Activated CD8-positive, alpha-beta memory T cell treated with anti-CD3 and anti-CD28 coated beads, Interleukin-2, amount 50 U/mL, for 4 hours (primary cell): ENCODE measurements at regions not wholly inside any gene's neighbourhood (a gene's known extent, or its start where the extent isn't known, plus 50 kb on each side); places are given as distances from the start of the nearest gene placed in this dataset.

Experiments
- DNase-seq: peaks from one replicate; pipeline ENCODE4 v3.0.0-alpha.2; 2020

DNA sequence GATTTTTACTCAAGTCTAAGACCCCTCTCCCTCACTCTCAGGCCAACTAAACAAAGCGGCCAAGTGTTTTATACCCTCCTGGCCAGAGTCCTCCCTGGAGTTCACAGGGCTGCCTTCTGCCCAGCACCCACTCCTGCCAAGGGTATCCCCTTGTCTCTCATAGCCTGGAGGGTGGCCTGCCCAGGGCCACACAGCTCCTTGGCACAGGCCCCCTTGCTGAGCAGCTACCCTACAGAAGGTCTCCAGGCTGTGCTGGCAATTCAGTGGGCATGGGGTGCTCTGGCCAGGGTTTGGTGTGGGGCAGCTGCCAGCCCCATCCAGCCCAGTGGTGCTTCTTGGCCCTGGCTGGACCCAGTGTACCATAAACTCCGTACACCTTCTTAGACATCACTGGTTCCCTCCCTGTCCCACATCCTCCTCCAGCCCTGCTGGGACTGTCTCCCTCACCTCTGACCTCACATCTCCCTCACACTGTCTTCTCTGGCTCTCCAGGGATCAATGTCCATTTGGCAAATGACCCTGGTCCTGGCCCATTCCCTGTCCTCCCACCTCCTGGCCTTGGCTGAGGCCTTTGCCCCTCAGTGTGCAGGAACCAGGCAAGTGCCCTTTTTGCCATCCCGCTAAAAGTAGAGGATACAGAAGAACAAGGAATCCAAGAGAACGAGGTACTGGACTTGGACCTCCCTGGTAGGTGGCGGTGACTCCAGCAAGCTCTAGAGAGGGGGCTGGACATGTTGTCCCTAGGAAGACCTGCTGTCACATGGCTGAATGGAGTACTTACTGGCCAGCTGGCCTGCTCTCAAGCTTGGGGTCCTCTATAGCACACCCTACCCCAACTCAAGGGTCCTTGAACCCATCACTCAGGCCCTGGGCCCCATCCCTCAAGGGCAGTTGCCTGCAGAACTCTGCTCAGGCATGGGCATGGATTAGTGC is 50.0 kb upstream of the TRPM1 start:
- no peak for DNase-seq

GRCh38 chr15:31153531-31153930 is 52.0 kb upstream of the TRPM1 start:
- DNase-seq: no peak

GRCh38 chr15:31155151-31155550 is 53.6 kb upstream of the TRPM1 start:
- no peak for DNase-seq

DNA sequence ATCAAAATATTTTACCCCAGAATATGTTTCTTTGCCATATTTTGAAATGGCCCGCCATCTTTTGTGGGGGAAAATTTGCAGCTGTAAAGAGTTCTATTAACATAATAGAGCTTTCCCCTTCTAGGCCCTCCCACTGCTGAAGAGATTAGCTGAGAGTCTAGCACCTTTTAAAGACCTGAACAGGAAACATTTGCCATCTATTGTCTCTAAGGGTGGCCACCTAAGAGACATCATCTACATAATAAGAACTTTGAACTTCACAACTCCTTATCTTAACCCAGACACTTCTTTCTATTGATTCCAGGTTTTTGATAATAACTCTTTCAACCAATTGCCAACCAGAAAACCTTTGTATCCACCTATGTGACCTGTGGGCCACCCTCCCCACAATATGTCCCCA is 54.7 kb upstream of the TRPM1 start:
- DNase-seq: no peak

- DNase-seq: no peak
These were observed 55.3 kb upstream of the TRPM1 start for GRCh38 chr15:31156808-31157207.

GRCh38 chr15:31157644-31158069 is 56.1 kb upstream of the TRPM1 start:
- no peak for DNase-seq

DNA sequence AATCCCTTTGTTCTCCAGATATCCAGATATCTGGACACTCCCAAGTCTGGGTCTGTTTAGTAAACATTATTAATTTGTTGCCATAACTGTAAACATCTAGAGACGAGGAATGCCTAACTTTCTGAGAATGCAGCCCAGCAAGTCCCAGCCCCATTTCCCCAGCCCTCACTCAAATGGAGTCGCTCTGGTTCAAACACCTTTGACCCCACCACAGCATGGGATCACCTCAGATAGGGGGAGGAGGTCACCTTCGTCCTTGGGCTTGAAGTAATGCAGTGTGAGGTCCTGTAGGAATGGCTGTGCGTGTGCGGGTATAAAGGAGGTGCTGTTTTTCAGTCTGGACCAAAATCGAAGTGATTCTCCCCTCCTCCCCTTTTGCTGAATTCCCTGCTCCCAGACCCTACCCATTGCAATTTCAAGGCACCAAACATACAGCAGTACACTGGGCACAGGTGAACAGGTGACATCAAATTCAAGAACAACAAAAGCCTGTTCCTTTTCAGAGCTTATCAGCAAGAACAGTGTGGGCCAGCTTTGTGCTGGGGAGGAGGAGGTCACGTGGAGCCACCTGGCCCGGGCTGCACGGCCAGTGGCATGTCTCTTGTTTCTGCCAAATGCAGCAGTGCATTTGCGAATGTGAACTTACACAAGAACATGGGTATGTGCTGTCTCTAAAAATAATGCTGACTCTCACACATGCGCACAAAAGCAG is 57.5 kb upstream of the TRPM1 start:
- no peak for DNase-seq

- no peak for DNase-seq
These were observed 58.3 kb upstream of the TRPM1 start for GRCh38 chr15:31159837-31160236.

GRCh38 chr15:31160297-31160696 is 58.8 kb upstream of the TRPM1 start:
- no peak for DNase-seq

- no peak for DNase-seq
These were observed 59.4 kb upstream of the TRPM1 start for GRCh38 chr15:31160740-31161495.

- DNase-seq: no peak
These were observed 60.4 kb upstream of the TRPM1 start for GRCh38 chr15:31161951-31162350.

GRCh38 chr15:31162721-31163510 is 61.4 kb upstream of the TRPM1 start:
- no peak for DNase-seq

DNA sequence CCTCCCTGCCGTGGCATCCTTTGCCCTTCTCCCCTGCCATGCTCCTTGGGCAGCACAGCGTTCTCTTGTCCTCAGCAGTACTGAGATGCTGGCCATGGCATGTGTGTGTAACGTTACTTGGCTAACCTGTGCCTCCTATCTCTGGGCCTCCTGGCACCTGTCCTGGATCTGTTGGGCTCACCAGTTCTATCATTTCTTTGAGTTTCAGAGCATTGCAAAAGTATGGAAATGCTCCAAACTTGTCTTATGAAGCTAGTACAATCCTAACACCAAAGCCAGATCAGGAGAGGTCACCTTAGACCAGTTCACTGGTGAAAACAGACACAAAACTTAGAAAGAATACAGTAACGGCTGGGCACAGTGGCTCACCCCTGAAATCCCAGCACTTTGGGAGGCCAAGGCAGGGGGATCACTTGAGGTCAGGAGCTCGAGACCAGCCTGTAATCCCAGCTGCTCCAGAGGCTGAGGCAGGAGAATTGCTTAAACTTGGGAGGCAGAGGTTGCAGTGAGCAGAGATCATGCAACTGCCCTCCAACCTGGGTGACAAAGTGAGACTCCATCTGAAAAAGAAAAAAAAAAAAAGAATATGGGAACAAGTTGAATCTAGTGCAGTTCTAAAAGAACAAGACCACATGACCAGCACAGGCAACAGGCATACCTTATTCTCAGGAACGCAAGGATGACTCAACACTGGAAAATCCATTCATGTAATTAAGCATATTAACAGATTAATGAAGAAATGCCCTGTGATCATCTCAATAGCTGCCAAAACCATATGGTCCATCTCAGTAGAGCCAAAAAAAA is 62.4 kb upstream of the TRPM1 start:
- no peak for DNase-seq

DNA sequence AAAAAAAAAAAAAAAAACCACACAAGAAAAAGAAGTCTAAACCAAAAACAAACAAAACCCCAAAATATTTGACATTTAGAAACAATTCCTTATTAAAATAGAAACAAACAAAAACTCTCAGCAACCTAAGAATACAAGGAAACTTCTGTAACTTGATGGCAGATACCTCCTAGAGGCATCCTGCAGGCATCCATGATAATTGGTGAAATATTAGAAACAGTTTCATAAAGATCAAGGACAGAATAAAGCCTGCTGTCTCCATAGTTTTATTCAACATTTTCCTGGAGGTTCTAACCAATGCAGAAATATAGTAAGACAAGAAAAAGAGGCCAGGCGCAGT is 63.0 kb upstream of the TRPM1 start:
- DNase-seq: no peak

DNA sequence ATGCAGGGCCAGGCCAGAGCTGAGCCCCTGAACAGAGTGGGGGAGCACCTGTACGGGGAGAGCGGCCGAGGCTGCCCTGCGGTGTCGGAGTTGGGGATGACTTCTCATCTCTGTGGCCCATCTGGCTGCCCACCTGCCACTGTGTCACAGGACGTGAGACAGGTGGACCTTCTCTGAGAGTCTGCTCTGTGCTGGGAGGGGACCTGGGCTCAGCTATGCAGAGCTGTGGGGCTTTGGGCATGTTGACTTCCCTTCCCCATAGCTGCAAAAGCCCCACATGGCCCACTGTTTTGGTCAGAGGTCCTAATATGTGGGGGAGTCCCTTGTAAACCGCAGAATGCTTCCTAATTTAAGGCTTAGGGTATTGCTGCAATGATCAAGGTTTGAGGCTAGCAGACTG is 68.0 kb upstream of the TRPM1 start:
- DNase-seq: no peak

GRCh38 chr15:31171731-31172130 is 70.2 kb upstream of the TRPM1 start:
- no peak for DNase-seq

DNA sequence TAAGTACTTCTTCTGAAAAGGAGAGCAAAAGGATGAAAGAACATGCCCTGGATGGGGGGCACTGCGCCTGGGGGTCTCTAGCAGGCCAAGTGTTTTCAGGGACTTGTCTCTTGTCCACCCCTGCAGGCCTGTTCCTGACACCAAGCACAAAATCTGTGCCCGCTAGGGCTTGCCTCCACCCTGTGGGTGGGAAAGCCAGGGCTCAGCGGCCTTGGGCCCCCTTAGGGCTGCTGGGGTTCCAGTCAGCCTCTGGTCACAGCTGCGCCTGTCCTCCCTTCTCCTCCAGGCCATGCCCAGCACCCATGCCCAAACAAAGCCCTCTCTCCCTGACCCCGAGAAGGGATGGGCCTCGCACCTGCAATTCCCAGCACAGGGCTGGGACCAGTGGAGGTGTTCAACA is 71.1 kb upstream of the TRPM1 start:
- no peak for DNase-seq

DNA sequence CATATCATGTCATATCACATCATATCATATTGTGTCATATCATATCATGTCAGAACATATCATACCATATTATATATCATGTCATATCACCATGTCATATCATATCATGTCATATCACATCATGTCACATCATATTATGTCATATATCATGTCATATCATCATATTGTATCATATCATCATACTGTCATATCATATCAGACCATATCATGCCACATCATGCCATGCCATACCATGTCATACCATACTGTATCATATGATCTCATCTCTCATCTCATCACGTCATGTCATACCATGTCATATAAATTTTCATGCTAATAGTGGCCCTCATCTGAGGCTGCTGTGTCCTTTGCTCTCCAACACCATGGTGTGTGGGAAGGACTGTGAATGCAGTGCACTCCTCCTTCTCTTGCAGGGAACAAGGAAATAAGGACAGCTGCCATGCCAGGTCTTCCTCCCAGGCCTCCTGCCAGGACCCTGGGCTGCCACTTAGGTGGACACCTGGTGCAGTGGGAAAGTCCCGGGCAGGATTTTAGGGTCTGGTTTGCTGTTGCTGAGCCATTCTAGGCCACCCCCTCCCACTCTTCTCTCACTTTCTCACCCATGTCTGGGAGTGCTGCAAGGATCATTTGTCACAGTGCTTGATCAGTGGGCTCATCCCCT is 72.4 kb upstream of the TRPM1 start:
- no peak for DNase-seq

GRCh38 chr15:31175484-31175883 is 74.0 kb upstream of the TRPM1 start:
- DNase-seq: no peak

DNA sequence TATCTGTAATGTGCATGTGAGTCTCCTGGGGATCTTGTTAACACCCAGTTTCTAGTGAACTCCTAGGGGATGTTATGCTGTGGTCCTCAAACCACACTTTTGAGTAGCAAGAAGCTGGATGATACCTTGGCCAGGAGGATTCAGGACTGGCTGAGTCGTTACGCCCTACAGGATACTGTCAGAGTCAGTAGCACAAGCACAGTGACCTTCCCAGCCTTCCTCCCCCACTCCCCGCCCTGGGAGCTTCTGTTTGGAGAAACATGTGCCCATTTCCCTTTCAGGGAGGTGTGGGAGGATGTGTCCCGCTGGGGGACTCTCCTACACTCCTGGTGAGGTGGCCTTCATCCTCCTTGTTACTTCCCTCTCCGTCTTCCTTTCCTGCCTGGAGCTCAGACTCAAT is 76.4 kb upstream of the TRPM1 start:
- DNase-seq: no peak

DNA sequence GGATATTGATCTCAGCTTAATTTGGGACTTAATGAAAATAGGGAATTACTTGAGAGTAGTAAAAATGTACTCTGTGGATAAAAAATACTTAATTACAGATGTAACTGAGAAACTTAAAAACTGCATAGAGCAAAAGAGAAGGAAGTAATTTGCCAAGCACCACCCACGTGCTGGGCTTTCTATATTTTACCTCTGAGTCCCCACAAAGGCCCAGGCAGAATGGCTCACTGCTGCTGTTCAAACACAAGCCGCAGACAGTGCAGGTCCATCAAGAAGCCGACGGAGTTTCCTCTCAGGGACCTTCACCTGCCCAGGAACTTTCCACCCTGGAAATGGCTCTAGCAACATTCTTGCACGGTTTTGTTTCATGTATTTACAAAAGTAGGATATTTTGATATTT is 77.2 kb upstream of the TRPM1 start:
- DNase-seq: no peak
